Dedifferentiated amniotic fluid mesenchymal stem cell (primary cell): ENCODE measurements at regions not wholly inside any gene's neighbourhood (a gene's known extent, or its start where the extent isn't known, plus 50 kb on each side); places are given as distances from the start of the nearest gene placed in this dataset.

ENCODE experiments used
- DNase-seq: peaks from one replicate; pipeline ENCODE4 v3.0.0-alpha.2; 2016; ENCODE audit errors: extremely low spot score

DNA sequence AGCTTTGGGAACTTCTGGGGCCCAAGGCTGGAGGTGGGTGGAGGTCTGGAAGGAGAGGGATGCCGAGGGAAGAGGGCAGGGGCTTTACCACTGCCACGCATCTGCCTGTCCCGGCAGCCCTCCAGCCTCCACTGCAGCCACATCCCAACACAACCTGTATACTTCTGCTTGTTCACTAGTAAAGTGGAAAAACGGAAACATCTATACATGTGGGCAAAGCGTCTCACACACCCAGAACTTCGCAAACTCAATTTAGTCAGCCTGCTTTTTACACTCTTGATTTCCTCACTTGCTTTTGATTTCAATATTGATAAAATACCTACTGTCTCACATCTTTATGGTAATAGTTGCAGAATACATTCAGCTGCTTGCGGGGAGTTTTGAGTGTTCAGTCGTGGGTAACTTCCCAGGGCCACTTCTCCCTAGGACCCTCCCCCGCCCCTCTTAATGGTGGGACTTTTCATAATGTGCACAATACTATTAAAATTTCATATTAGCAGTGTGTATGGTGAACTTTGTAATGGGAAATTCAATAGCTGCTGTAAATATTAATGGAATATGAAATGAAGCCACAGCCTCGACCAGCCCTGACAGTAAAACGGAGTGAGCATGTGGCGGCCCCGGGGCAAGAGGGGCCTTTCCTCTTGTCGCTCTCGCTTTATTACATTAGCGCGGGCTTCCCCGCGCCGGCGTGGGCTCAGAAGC lies 85.2 kb downstream of the NR2F2 start:
- DNase-seq: no peak

GRCh38 chr15:96416218-96416933 lies 85.9 kb downstream of the NR2F2 start:
- no peak for DNase-seq

- DNase-seq: no peak
Measured at GRCh38 chr15:96416934-96417759, 86.6 kb downstream of the NR2F2 start.

DNA sequence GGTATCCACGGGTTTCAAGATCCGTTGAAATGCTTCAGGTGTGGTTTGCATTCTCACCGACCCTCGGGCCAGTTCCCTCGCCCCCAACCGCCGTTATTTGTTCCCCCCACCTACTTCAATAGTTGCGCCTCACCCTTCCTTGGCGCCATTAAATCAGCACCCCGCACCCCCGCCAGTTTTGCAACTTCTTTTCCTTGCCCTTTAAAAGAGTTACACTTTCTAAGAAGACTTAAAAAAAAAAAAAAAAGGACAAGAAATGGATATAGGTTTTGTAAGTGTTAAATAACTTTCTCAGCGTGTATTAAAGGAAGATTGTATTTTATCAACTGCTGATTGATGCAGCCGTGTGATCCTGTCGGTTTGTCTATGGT lies 87.2 kb downstream of the NR2F2 start:
- DNase-seq: no peak

DNA sequence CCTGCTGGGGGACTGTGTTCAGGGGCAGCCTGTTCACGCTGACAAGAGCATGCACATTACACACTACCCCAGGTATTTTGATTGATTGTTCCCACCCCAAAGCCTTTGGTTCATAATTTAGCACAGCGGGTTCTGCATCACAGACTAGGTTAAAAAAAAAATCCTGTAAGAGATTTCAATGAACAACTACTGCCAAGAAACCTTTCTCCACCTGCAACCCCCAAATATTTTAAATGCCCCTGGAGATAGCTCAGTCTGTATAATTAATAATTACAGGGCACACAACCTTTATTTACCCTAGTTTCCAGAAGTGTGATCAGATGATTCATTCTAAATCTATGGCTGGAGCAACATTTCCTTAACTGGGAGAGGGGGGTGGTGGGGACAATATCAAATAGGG lies 87.6 kb downstream of the NR2F2 start:
- no peak for DNase-seq

DNA sequence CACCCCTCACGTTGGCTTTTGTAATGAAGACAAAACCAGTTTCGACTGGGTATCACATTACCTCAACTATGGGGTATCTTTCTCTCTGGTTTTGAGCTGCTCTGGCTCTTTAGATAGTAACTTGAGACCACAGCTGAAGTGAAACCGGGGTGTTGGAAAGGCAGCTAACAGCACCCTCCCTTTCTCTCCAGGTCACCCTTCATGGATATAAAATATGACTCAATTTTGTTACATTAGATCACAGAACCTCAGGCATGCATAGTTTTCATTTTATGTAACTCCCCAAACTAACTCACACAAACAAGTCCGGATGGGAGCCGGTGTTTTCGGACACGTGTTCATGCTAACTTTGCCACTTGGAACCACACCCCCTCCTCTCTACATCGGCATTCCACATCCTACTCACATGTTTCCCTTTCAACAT lies 90.7 kb downstream of the NR2F2 start:
- DNase-seq: no peak

GRCh38 chr15:96422125-96422524 lies 91.6 kb downstream of the NR2F2 start:
- DNase-seq: no peak

DNA sequence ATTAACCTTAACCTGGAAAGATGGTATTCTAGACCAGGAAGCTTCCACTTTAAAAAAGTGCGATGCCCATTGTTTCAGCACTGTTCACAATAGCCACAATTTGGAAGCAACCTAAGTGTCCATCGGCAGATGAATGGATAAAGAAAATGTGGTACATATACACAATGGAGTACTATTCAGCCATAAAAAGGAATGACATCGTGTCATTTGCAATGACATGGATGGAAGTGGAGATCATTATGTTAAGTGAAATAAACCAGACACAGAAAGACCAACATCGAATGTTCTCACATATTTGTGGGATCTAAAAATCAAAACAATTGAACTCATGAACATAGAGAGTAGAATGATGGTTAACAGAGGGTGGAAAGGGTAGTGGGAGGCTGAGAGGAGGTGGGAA lies 94.2 kb downstream of the NR2F2 start:
- no peak for DNase-seq

- peak; percentile 89 for DNase-seq
Measured at GRCh38 chr15:96428742-96429141, 98.2 kb downstream of the NR2F2 start.

GRCh38 chr15:96431786-96432185 lies 101.3 kb downstream of the NR2F2 start:
- DNase-seq: no peak

- no peak for DNase-seq
Measured at GRCh38 chr15:96435022-96435421, 104.5 kb downstream of the NR2F2 start.

- DNase-seq: no peak
Measured at GRCh38 chr15:96435841-96436240, 105.3 kb downstream of the NR2F2 start.

DNA sequence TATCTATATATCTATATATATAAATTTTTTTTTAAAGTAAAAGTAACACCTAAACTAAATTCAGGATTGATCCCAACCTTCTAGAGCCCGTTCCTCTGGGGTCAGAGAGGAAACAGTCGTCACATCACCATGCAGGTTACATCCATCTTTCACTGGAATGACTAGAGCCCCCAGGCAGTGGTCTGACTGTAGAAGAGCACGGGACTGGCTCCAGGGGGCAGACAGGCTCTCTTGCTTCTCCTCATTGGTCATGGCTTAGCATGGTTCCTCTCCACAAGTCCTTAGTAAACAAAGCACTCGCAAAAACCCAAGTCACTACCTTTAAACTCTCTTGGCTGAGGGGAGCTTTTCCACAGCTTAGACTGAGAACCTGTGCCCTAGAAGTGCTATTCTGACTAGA lies 110.5 kb downstream of the NR2F2 start:
- no peak for DNase-seq

- DNase-seq: no peak
Measured at GRCh38 chr15:96442076-96442475, 111.6 kb downstream of the NR2F2 start.

DNA sequence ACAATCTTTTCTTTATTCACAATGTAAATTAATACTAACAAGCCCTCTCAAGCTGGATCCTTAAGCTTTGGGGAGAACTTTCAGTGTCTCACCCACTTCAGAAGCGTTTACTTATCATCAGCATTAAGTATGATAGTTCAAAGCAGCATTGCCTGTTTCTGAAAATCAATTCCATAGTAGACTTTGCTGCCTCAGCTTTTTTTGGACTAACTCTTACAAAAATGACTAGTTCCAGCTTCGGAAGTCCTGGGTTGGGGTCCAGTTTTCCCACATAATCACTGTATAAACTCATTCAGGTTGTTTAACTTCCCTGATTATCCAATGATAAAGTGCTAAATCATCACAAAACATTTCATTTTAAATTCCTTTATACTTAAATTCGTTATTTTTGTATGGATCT lies 114.4 kb downstream of the NR2F2 start:
- no peak for DNase-seq

DNA sequence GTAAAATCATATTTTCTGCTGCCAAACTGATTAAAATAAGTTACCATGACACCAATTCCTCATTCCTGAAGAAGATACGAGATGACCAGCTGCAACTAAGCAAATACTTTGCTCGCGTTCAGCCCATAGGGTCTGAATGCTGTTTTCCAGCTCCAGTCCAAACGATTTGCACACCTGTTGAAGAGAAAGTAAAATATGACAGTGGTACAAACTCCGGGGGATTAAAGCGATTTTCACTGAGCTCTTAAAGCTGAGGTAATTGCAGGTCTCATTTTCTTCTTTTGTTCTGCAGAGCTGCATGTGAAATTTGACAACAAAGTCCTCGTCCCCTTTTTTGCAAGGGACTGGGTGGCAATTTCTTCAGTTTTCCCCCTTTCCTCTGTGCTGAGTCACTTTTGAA lies 118.4 kb downstream of the NR2F2 start:
- DNase-seq: no peak

DNA sequence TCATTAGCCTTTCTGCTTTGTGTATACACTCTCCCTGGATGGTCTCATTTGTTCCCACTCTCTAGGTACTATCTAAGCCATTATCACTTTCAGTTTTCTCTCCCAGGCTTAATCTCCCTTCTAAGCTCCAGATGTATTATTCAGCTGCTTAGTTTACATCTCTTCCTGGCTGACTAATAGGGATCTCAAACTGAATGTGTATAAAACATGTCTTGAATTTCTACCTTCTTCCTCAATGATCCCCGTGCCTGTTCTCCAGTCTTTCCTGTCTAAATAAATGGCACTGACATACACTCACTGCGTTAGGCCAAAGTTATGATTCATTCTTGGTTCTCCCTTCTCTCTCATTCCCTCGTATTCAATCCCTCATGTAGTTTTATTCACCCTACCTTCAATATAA lies 127.3 kb downstream of the NR2F2 start:
- DNase-seq: no peak

- DNase-seq: no peak
Measured at GRCh38 chr15:96460106-96460505, 129.6 kb downstream of the NR2F2 start.

DNA sequence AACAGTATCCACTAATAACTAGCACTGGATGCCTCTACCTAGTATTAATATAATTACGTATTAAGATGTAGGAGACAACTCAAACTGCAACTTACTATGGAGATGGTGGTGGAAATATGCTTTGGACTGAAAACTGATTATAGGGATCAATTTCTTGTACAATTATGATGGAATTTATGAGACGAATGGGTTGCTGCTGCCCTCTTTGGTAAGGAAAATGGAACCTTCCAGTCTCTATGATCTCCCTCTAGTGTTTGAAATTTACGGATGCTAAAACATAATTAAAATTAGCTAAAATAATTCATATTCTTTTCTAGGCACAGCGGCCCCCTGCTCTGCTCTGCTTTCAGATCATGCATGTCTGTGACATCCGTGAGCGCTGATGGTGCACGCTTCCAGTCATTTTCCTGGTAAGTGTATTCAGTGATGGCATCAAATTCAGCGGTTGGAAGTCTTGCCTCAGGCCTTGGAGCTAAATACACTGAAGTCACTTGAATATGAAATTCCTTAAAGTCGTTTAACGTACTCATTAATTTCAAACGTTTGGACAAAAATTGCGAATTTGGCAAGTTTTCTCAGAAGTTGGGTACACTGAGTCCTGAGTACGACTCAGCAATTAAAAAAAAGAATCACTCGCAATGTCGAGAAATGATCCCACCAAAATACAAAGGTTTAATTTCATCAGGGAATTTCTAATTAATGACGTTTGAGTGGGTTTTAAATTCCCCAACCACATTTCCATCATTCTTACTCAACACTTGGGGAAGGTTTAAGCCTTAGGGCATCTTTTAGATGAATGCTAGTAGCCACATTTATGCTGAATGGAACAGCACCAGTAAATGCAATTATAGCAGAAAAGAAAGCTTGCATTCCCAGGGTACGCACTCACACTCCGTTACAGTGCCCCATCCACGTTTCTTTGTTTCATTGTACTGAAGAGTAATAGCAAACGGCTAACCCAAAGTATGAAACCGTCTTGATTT lies 132.6 kb downstream of the NR2F2 start:
- no peak for DNase-seq

- no peak for DNase-seq
Measured at GRCh38 chr15:96466389-96466947, 136.0 kb downstream of the NR2F2 start.

DNA sequence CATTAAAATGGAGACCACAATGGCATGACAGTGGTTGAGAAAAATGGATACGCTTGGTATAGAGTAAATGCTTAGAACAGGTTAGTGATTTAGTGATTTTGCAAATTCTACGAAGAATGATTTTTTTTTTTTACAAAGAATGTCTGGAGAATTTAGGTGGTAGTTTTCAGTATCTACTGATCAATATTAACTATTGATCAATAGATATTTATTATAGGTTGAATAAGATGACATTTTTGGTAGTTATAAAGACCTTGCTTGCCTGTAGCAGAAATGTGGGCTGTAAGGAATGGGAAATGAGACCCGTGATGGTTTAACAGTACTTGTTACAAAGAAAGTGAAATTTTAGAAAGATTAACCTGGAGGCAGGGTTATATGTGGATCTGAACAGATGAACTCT lies 137.5 kb downstream of the NR2F2 start:
- no peak for DNase-seq
